ENCODE measurements at regions not wholly inside any gene's neighbourhood (a gene's known extent, or its start where the extent isn't known, plus 50 kb on each side); places are given as distances from the start of the nearest gene placed in this dataset.

DNA sequence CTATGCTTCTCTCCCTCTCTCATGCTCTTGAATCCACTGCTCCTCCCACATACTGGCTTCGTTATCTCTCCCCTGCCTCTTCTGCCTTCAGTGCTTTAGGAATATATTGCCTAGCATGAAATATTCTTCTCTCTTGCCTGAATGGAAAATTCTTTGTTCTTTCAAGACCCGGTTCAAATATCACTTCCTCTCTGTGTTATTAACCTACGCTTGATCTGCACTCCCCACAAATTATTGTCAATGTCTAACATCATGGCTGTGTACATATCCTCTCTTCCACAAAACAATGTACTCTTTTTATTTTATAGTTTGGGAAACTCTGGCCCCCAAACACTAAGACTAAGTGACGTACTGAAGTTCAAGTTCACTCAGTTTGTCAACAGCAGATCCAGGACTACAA, 211.0 kb downstream of the SEC61B start:
- TF ChIP-seq, protein P1, sequence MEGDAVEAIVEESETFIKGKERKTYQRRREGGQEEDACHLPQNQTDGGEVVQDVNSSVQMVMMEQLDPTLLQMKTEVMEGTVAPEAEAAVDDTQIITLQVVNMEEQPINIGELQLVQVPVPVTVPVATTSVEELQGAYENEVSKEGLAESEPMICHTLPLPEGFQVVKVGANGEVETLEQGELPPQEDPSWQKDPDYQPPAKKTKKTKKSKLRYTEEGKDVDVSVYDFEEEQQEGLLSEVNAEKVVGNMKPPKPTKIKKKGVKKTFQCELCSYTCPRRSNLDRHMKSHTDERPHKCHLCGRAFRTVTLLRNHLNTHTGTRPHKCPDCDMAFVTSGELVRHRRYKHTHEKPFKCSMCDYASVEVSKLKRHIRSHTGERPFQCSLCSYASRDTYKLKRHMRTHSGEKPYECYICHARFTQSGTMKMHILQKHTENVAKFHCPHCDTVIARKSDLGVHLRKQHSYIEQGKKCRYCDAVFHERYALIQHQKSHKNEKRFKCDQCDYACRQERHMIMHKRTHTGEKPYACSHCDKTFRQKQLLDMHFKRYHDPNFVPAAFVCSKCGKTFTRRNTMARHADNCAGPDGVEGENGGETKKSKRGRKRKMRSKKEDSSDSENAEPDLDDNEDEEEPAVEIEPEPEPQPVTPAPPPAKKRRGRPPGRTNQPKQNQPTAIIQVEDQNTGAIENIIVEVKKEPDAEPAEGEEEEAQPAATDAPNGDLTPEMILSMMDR (IDR thresholded peaks at IDR 0.05; ENCODE audit: low read depth, low read length), result no peak
- Histone ChIP-seq H3K4me1 (ENCODE audit: low read depth) (peaks cover 20% of the 10 kb centered on the region), H3K27ac (no peak overlapping the region), H3K27me3 (no peaks in the 10 kb centered on the region), H3K36me3 (no peaks in the 10 kb centered on the region), H3K9me3 (ENCODE audit: low read depth) (no peaks in the 10 kb centered on the region), H3K4me3 (no peak overlapping the region)
- DNase-seq (ENCODE audit: low read depth in 1 of 2, low spot score in 1 of 2), result no peak

DNA sequence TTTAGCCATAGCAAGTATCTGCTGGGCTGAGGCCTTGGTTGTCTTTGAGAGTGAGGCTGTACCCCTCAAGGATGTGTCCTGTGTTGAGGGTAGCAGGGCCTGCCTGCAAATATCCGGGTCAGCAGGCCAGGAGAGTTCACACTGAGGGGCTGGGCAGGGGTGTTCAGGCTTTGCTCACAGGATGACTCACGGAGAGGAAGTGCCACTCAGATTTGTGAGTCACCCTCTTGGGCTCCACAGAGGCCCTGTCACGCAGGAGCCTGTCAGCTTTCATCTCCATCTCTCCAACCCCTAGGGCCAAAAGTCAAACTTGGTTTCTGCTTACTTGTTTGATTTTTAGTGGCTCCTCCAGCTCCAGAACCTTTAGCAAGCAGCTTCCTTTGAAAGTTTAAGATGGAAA, 211.5 kb downstream of the SEC61B start:
- Histone ChIP-seq H3K4me1 (ENCODE audit: low read depth) (peaks cover 20% of the 10 kb centered on the region), H3K9me3 (ENCODE audit: low read depth) (no peaks in the 10 kb centered on the region), H3K36me3 (no peaks in the 10 kb centered on the region), H3K27me3 (no peaks in the 10 kb centered on the region), H3K27ac (no peak overlapping the region), H3K4me3 (no peak overlapping the region)
- peak; percentile 58 to 62 for DNase-seq (ENCODE audit: low read depth in 1 of 2, low spot score in 1 of 2)
- TF ChIP-seq, protein P1 (IDR thresholded peaks at IDR 0.05; ENCODE audit: low read depth, low read length), result no peak

DNA sequence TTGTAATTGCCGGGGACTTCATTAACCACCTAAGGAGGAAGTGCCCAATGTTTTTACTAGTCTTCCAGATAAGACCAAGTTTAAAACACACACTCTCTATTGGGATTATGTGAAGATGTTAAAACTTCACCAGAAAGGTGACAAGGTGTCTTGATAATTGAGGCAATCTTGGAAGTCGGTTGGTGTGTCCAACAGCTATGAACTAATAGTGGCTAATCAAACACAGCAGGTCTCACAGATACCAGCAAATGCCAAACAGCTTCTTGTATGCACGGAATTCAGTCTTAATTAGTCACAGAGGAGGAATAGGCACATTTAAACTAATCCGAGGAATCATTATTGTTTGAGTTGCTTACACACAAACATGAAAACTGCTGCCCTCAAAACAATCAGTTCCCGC, 214.5 kb downstream of the SEC61B start:
- Histone ChIP-seq H3K36me3 (no peaks in the 10 kb centered on the region), H3K27me3 (no peaks in the 10 kb centered on the region), H3K4me3 (no peak overlapping the region), H3K27ac (no peak overlapping the region), H3K4me1 (ENCODE audit: low read depth) (peaks cover 20% of the 10 kb centered on the region), H3K9me3 (ENCODE audit: low read depth) (no peaks in the 10 kb centered on the region)
- DNase-seq (ENCODE audit: low read depth in 1 of 2, low spot score in 1 of 2), result no peak
- TF ChIP-seq, protein P1 (IDR thresholded peaks at IDR 0.05; ENCODE audit: low read depth, low read length), result no peak

DNA sequence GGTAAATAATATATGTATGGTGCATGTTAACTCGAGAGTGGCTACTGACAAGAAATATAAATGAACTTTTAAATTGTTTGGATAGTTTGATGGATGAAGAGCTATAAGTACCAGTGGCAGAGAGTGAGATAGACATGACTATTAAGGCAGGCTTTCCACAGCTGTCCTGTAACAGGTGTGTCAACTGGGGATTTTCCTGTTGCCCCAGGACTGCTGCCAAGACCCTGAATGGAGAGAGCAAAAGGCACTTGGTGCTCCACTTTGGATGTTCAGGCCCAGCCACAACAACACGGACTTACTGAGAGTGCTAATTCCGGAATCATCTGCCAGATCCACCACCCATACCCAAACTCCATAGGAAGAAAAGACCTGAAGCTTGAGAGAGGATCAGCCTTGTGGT, 215.1 kb downstream of the SEC61B start:
- no peaks in the 10 kb centered on the region for H3K9me3 ChIP-seq (ENCODE audit: low read depth)
- no peak for DNase-seq (ENCODE audit: low read depth in 1 of 2, low spot score in 1 of 2)
- no peak overlapping the region for H3K4me3 ChIP-seq
- H3K36me3 ChIP-seq, result no peaks in the 10 kb centered on the region
- peaks cover 15% of the 10 kb centered on the region for H3K4me1 ChIP-seq (ENCODE audit: low read depth)
- H3K27me3 ChIP-seq, result no peaks in the 10 kb centered on the region
- TF ChIP-seq, protein P1 (IDR thresholded peaks at IDR 0.05; ENCODE audit: low read depth, low read length), result no peak
- no peak overlapping the region for H3K27ac ChIP-seq

DNA sequence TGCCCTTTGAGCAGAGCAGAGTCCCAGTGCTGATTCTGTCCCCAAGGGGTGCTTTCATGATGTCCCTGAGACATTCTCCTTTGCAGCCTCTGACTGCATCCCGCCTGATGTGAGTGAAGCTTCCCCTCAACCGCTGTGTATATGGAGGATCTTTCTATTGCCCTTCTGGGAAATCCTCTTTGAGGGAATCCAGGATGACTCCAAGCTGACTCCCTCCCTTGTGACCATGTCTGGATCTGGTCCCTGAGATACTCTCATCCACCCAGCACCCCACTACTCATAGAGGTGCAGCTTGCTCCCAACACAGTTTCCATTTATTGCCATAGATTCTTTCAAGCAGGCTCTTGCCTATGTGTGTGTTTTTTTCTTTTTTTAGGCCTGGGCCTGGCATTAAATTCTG, 216.5 kb downstream of the SEC61B start:
- DNase-seq (ENCODE audit: low read depth in 1 of 2, low spot score in 1 of 2), result no peak
- H3K36me3 ChIP-seq, result no peaks in the 10 kb centered on the region
- H3K27ac ChIP-seq, result no peak overlapping the region
- no peaks in the 10 kb centered on the region for H3K27me3 ChIP-seq
- H3K4me3 ChIP-seq, result no peak overlapping the region
- H3K9me3 ChIP-seq (ENCODE audit: low read depth), result no peaks in the 10 kb centered on the region
- peaks cover 6% of the 10 kb centered on the region for H3K4me1 ChIP-seq (ENCODE audit: low read depth)
- TF ChIP-seq, protein P1 (IDR thresholded peaks at IDR 0.05; ENCODE audit: low read depth, low read length), result no peak

DNA sequence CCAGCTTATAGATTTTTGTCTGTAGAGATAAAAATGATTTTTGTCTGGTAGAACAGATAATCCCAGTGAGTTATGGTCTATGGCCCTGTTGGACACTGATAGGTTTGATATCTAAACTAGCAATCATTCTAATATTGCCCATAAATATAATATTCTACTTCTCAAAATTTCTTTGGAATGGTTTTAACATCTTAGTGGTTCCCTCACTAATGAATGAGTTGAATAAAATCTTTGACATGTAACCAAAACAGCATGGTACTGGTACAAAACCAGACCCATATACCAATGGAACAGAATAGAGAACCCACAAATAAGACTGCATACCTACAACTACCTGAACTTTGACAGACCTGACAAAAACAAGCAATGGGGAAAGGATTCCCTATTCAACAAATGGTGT, 219.7 kb downstream of the SEC61B start:
- H3K36me3 ChIP-seq, result no peaks in the 10 kb centered on the region
- no peaks in the 10 kb centered on the region for H3K27me3 ChIP-seq
- H3K27ac ChIP-seq, result no peak overlapping the region
- TF ChIP-seq, protein P1 (IDR thresholded peaks at IDR 0.05; ENCODE audit: low read depth, low read length), result no peak
- no peaks in the 10 kb centered on the region for H3K9me3 ChIP-seq (ENCODE audit: low read depth)
- H3K4me3 ChIP-seq, result no peak overlapping the region
- peaks cover 21% of the 10 kb centered on the region for H3K4me1 ChIP-seq (ENCODE audit: low read depth)
- DNase-seq (ENCODE audit: low read depth in 1 of 2, low spot score in 1 of 2), result no peak
